NT2/D1 (cell line): ENCODE measurements at regions not wholly inside any gene's neighbourhood (a gene's known extent, or its start where the extent isn't known, plus 50 kb on each side); places are given as distances from the start of the nearest gene placed in this dataset.

ENCODE experiments used
- DNase-seq: peaks from one replicate; pipeline ENCODE4 v3.0.0-alpha.2; 2011; ENCODE audit warnings: low read depth, low spot score
- H3K27me3 ChIP-seq: 2 replicates; pipeline ENCODE4 v1.6.0; 2011; ENCODE audit warnings: mild to moderate bottlenecking; ENCODE audit not compliant: insufficient read length, insufficient read depth
- H3K36me3 ChIP-seq: 2 replicates; pipeline ENCODE4 v1.6.1; 2011; ENCODE audit warnings: mild to moderate bottlenecking, low read length, mixed read lengths; ENCODE audit not compliant: insufficient read depth, insufficient read length
- H3K4me1 ChIP-seq: 2 replicates; pipeline ENCODE4 v1.5.1; 2011; ENCODE audit not compliant: insufficient read depth, insufficient read length
- H3K4me3 ChIP-seq: 2 replicates; pipeline ENCODE4 v1.5.1; 2011; ENCODE audit warnings: low read depth; ENCODE audit not compliant: insufficient read length
- H3K9ac ChIP-seq: 2 replicates; pipeline ENCODE4 v1.6.0; 2011; ENCODE audit warnings: low read depth; ENCODE audit not compliant: insufficient read length
- H3K9me3 ChIP-seq: 2 replicates; pipeline ENCODE4 v1.5.1; 2011; ENCODE audit warnings: mild to moderate bottlenecking, low read length; ENCODE audit not compliant: insufficient read depth
- SUZ12 ChIP-seq: IDR thresholded peaks from 2 replicates; pipeline ENCODE4 v1.6.1; 2011; ENCODE audit not compliant: insufficient read length, insufficient read depth; ENCODE audit errors: extremely low read depth
- YY1 ChIP-seq: IDR thresholded peaks from 2 replicates; pipeline ENCODE4 v1.6.1; 2011; ENCODE audit not compliant: insufficient read length, insufficient read depth
- ZNF274 ChIP-seq: IDR thresholded peaks from 2 replicates; pipeline ENCODE4 v1.6.1; 2011; ENCODE audit warnings: mild to moderate bottlenecking, low read depth, low read length

DNA sequence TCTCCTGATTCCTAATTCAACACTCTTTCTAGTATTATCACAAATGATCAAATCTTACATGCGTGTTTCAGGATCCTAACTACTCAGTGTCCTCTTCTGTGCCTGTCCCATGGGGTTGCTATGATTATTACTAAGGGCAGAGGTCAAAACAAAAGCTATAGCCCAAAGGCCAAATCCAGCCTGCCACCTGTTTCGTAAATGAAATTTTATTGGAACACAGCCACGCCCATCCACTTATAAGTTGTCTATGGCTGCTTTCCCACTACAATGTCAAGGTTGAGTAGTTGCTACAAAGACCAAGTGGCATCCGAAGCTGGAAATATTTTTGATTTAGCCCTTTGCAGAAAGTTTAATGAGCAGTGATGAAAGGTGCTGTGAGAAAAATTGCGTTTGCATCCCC lies 336.6 kb downstream of the TMEM114 start:
- Histone ChIP-seq H3K9me3 (peaks cover 7% of the 10 kb centered on the region; the same call in 1 of the 2 replicates), H3K4me1 (peaks cover 3% of the 10 kb centered on the region), H3K9ac (no peak overlapping the region), H3K27me3 (no peaks in the 10 kb centered on the region), H3K36me3 (no peaks in the 10 kb centered on the region), H3K4me3 (no peak overlapping the region)
- DNase-seq, result no peak
- TF ChIP-seq SUZ12 (no peak), YY1 (no peak), ZNF274 (no peak)

DNA sequence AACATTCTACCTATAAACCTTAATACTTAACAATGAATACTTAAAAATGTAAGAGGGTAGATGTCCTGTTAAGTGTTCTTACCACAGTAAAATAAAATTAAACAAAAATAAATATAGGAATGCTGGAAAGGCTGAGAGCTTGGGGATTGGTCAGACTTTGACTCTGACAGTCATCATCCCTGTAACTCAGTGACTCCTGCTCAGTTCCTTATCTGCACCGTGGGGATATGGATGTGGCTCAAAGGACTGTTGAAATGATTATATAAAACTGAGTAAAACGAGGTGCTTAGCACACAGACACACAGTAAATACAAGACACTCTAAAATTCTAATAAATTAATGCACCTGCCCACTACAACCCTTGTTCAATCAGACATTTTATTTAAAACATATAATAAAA lies 338.6 kb downstream of the TMEM114 start:
- no peak for DNase-seq
- no peak overlapping the region for H3K4me3 ChIP-seq
- TF ChIP-seq YY1 (no peak), ZNF274 (no peak), SUZ12 (no peak)
- no peaks in the 10 kb centered on the region for H3K27me3 ChIP-seq
- H3K9ac ChIP-seq, result no peak overlapping the region
- H3K36me3 ChIP-seq, result no peaks in the 10 kb centered on the region
- peaks cover 7% of the 10 kb centered on the region; the same call in 1 of the 2 replicates for H3K9me3 ChIP-seq
- H3K4me1 ChIP-seq, result no peaks in the 10 kb centered on the region

DNA sequence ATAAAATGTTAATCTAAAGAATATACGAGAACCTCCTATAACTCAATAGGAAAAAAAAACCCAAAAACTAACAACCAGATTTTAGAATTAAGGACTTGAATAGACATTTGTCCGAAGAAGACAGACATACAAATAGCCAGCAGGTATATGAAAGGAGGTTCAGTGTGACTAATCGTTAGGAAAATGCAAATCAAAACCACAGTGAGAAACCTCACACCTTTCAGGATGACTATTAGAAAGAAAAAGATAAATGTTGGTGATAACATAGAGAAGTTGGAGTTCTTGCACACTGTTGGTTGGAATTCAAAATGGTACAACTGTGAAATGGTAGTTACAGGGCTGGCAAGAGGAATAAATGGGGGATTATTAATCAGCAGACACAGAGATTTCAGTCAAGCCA lies 339.0 kb downstream of the TMEM114 start:
- Histone ChIP-seq H3K4me3 (no peak overlapping the region), H3K9ac (no peak overlapping the region), H3K9me3 (peaks cover 7% of the 10 kb centered on the region; the same call in 1 of the 2 replicates), H3K36me3 (no peaks in the 10 kb centered on the region), H3K27me3 (no peaks in the 10 kb centered on the region), H3K4me1 (no peaks in the 10 kb centered on the region)
- TF ChIP-seq YY1 (no peak), SUZ12 (no peak), ZNF274 (no peak)
- DNase-seq, result no peak

DNA sequence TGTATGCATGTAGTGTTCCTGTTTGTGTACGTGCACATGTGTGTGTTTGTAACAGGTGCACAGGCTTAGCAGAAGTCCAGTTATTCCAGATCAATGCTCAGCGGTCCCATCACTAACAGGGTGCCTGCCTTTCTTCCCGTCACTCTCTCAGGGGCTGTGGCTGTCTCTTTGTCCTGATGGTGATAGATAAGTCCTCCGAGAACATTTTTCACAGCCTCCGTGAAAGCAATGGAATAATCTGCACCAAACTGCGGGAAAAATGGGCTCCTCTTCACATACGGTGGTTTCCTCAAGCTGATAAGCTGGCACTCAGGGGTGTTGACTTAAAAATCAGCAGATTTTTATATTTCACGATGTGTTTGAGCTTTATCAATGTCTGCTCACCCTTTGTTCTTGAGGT lies 342.3 kb downstream of the TMEM114 start:
- no peak for DNase-seq

DNA sequence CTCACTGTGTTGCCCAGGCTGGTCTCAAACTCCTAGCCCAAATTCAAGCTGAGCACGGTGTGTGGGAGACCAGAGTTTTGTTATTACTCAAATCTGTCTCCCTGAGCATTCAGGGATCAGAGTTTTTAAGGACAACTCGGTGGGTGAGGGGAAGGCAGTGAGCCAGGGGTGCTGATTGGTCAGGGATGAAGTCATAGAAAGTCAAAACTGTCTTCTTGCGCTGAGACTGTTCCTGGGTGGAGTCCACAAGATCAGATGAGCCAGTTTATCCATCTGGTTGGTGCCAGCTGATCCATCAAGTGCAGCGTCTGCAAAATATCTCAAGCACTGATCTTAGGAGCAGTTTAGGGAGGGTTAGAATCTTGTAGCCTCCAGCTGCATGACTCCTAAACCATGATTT lies 346.3 kb downstream of the TMEM114 start:
- Histone ChIP-seq H3K9ac (no peak overlapping the region), H3K36me3 (no peaks in the 10 kb centered on the region), H3K4me3 (no peak overlapping the region), H3K9me3 (no peaks in the 10 kb centered on the region), H3K4me1 (no peaks in the 10 kb centered on the region), H3K27me3 (no peaks in the 10 kb centered on the region)
- DNase-seq, result no peak
- TF ChIP-seq YY1 (no peak), SUZ12 (no peak), ZNF274 (no peak)

More for the DNA sequence above, 342.3 kb downstream of the TMEM114 start:
- no peaks in the 10 kb centered on the region for H3K4me1 ChIP-seq
- no peaks in the 10 kb centered on the region for H3K27me3 ChIP-seq
- H3K36me3 ChIP-seq, result no peaks in the 10 kb centered on the region
- H3K9ac ChIP-seq, result no peak overlapping the region
- peaks cover 7% of the 10 kb centered on the region; the same call in 1 of the 2 replicates for H3K9me3 ChIP-seq
- TF ChIP-seq YY1, result no peak
- TF ChIP-seq SUZ12, result no peak
- TF ChIP-seq ZNF274, result no peak
- H3K4me3 ChIP-seq, result no peak overlapping the region

DNA sequence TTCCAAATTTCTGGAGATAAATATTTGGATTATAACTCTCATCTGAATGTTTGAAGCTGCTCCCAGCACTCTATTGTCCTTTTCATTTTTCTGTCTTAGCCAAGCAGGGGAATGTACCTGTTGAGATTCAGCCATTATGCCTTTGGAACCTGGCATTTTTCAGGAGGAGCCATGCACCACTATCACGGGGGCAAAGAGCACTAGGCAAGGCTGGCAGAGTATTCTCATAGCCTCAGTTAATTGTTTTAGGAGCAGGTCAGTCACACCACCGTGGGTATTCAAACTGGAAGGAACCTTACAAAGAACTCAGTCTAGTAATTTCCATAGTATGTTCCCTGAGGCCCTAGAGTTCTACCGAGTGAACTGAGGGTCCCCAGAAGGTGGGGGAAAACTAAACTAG lies 348.9 kb downstream of the TMEM114 start:
- Histone ChIP-seq H3K9ac (no peak overlapping the region), H3K4me1 (no peaks in the 10 kb centered on the region), H3K36me3 (no peaks in the 10 kb centered on the region), H3K27me3 (no peaks in the 10 kb centered on the region), H3K9me3 (0 out of 2 replicates have a peak, but pooled peaks cover 4% of the 10 kb centered on the region), H3K4me3 (no peak overlapping the region)
- TF ChIP-seq ZNF274 (no peak), YY1 (no peak), SUZ12 (no peak)
- no peak for DNase-seq

DNA sequence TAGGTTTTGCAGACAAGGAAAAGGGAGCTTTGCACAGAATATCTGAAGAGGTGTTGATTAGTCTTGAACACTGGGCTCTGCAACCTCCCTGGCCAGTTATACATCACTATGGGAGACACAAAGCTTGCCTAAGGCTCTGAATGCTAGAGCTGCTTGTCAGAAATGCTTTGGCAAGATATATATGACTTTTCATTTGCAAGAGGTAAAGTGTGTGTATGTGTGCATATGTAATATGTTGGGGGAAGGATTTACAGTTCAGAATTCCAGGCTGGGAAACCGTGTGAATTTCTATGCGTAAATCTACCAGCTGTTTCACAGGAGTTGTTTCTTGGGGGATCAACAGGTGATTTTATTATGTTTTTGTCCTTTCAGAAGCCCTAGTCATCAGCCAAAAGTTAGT lies 350.9 kb downstream of the TMEM114 start:
- no peak for TF ChIP-seq YY1
- no peak for TF ChIP-seq ZNF274
- TF ChIP-seq SUZ12, result no peak
- Histone ChIP-seq H3K27me3 (no peaks in the 10 kb centered on the region), H3K9ac (no peak overlapping the region), H3K4me1 (no peaks in the 10 kb centered on the region), H3K36me3 (no peaks in the 10 kb centered on the region), H3K9me3 (0 out of 2 replicates have a peak, but pooled peaks cover 4% of the 10 kb centered on the region), H3K4me3 (no peak overlapping the region)
- no peak for DNase-seq
